HepG2 (cell line): ENCODE measurements at regions not wholly inside any gene's neighbourhood (a gene's known extent, or its start where the extent isn't known, plus 50 kb on each side); places are given as distances from the start of the nearest gene placed in this dataset.

Source experiments
- ATF1 ChIP-seq: IDR thresholded peaks from 2 replicates; pipeline ENCODE4 v1.6.1; 2016; ENCODE audit warnings: mild to moderate bottlenecking, control low read depth
- ATF7-NPFF ChIP-seq: sonication (generic); formaldehyde crosslinking; IDR thresholded peaks from 2 replicates; pipeline ENCODE4 v1.8.1; 2023; ENCODE audit warnings: mild to moderate bottlenecking, low read depth, missing genetic modification reagents, moderate library complexity
- CCAR2 ChIP-seq: fragments of 200-400 bp; formaldehyde crosslinking; optimal IDR thresholded peaks from 2 replicates; pipeline ENCODE3; 2018; ENCODE audit warnings: low read depth, mild to moderate bottlenecking, low read length, moderate library complexity
- HDAC1 ChIP-seq: sonication (generic); formaldehyde crosslinking; IDR thresholded peaks from 2 replicates; pipeline ENCODE4 v1.5.1; 2020; ENCODE audit warnings: mild to moderate bottlenecking, missing genetic modification reagents
- HES4 ChIP-seq: sonication (generic); formaldehyde crosslinking; IDR thresholded peaks from 2 replicates; pipeline ENCODE4 v1.9.0; 2021; ENCODE audit warnings: mild to moderate bottlenecking, missing genetic modification reagents, borderline replicate concordance
- KLF12 ChIP-seq: sonication (generic); formaldehyde crosslinking; IDR thresholded peaks from 2 replicates; pipeline ENCODE4 v1.4.0; 2020; ENCODE audit warnings: missing genetic modification reagents, borderline replicate concordance
- KLF15 ChIP-seq: sonication (generic); formaldehyde crosslinking; IDR thresholded peaks from 2 replicates; pipeline ENCODE4 v1.8.1; 2023; ENCODE audit warnings: borderline replicate concordance, mild to moderate bottlenecking, inconsistent platforms, missing genetic modification reagents, mixed read lengths
- MBD4 ChIP-seq: IDR thresholded peaks from 2 replicates; pipeline ENCODE4 v1.6.1; 2012; ENCODE audit warnings: low read length, inconsistent platforms, borderline replicate concordance
- MBNL3 ChIP-seq: fragments of 250-450 bp; sonication (Bioruptor Pico); conservative IDR thresholded peaks from 2 replicates; pipeline ENCODE4 v1.8.0; 2022; ENCODE audit warnings: mild to moderate bottlenecking, inconsistent platforms
- RXRB ChIP-seq: IDR thresholded peaks from 2 replicates; pipeline ENCODE4 v1.6.1; 2016; ENCODE audit warnings: borderline replicate concordance, missing genetic modification reagents, missing compliant biosample characterization
- SIN3A ChIP-seq: IDR thresholded peaks from 2 replicates; pipeline ENCODE4 v1.6.1; 2011; ENCODE audit warnings: low read depth, mild to moderate bottlenecking, control low read depth, low read length, borderline replicate concordance
- SIX1 ChIP-seq: sonication (generic); formaldehyde crosslinking; IDR thresholded peaks from 2 replicates; pipeline ENCODE4 v1.4.0; 2020; ENCODE audit warnings: missing genetic modification reagents, borderline replicate concordance
- SMAD3 ChIP-seq: sonication (generic); formaldehyde crosslinking; IDR thresholded peaks from 2 replicates; pipeline ENCODE4 v1.4.0; 2020; ENCODE audit warnings: missing genetic modification reagents
- TMF1 ChIP-seq: sonication (generic); formaldehyde crosslinking; IDR thresholded peaks from 2 replicates; pipeline ENCODE4 v1.8.1; 2022; ENCODE audit warnings: low read depth, missing genetic modification reagents
- ZNF136 ChIP-seq: sonication (generic); formaldehyde crosslinking; IDR thresholded peaks from 2 replicates; pipeline ENCODE4 v1.8.1; 2022; ENCODE audit warnings: low read depth, mild to moderate bottlenecking, moderate library complexity, missing genetic modification reagents
- ZNF616 ChIP-seq: sonication (generic); formaldehyde crosslinking; IDR thresholded peaks from 2 replicates; pipeline ENCODE4 v1.5.0; 2020; ENCODE audit warnings: low read depth, mild to moderate bottlenecking, missing genetic modification reagents
- ZNF7 ChIP-seq: IDR thresholded peaks from 2 replicates; pipeline ENCODE4 v1.6.1; 2016; ENCODE audit warnings: missing biosample characterization, missing genetic modification reagents
- ZNF780A ChIP-seq: sonication (generic); formaldehyde crosslinking; IDR thresholded peaks from 2 replicates; pipeline ENCODE4 v1.8.0; 2022; ENCODE audit warnings: mild to moderate bottlenecking, missing genetic modification reagents, moderate library complexity
- ZNF878 ChIP-seq: sonication (generic); formaldehyde crosslinking; IDR thresholded peaks from 2 replicates; pipeline ENCODE4 v1.8.1; 2023; ENCODE audit warnings: mild to moderate bottlenecking, missing genetic modification reagents, moderate library complexity
- ZSCAN25 ChIP-seq: sonication (generic); formaldehyde crosslinking; IDR thresholded peaks from 2 replicates; pipeline ENCODE4 v1.8.0; 2022; ENCODE audit warnings: mild to moderate bottlenecking, missing genetic modification reagents
- TF ChIP-seq, protein P1 (sequence below): sonication (generic); formaldehyde crosslinking; IDR thresholded peaks from 2 replicates; pipeline ENCODE4 v1.4.0; 2020; ENCODE audit warnings: mild to moderate bottlenecking, missing genetic modification reagents
- TF ChIP-seq, protein P2 (sequence below): sonication (generic); formaldehyde crosslinking; IDR thresholded peaks from 2 replicates; pipeline ENCODE4 v1.5.1; 2020; ENCODE audit warnings: missing genetic modification reagents, mild to moderate bottlenecking, borderline replicate concordance
- TF ChIP-seq, protein P3 (sequence below), 2 experiments: IDR thresholded peaks; 2 replicates each; pipeline ENCODE4 v1.6.1; 2011 to 2012; ENCODE audit warnings: low read length in 2 of 2, borderline replicate concordance in 1 of 2, low read depth in 1 of 2, mild to moderate bottlenecking in 1 of 2, moderate library complexity in 1 of 2
- TF ChIP-seq, protein P4 (sequence below): sonication (generic); formaldehyde crosslinking; IDR thresholded peaks from 2 replicates; pipeline ENCODE4 v1.8.1; 2023; ENCODE audit warnings: mild to moderate bottlenecking, moderate library complexity, missing genetic modification reagents

DNA sequence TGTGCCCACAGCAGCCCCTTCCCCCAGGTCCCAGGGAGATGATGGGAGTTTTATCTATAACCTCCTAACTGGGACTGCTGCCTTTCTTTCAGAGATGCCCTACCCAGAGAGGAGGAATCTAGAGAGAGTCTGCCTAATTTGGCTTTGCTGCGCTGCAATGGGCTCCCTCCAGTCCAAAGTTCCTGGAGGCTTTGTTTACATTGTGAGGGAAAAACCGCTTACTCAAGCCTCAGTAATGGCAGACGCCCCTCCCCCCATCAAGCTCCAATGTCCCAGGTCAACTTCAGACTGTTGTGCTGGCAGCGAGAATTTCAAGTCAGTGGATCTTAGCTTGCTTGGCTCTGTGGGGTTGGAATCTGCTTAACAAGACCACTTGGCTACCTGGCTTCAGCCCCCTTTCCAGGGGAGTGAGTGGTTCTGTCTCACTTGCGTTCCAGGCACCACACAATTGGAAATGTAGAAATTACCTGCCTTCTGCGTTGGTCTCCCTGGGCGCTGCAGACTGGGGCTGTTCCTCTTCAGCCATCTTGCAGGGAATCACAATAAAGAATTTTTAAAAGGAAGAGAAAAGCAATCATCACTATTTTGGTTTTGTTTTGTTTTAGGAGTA lies 262.5 kb downstream of the FOXG1 start (continued):
- TF ChIP-seq SIN3A: no peak
- TF ChIP-seq, protein P1, sequence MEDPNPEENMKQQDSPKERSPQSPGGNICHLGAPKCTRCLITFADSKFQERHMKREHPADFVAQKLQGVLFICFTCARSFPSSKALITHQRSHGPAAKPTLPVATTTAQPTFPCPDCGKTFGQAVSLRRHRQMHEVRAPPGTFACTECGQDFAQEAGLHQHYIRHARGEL (CRISPR knock-in tag): no peak
- peak; percentile 73; the same call in 1 of the 2 replicates for TF ChIP-seq TMF1
- peak; percentile 45; the same call in 1 of the 2 replicates for TF ChIP-seq MBNL3
- TF ChIP-seq HES4: peak; percentile 23; the same call in 1 of the 2 replicates
- TF ChIP-seq KLF15 (CRISPR knock-in tag): no peak
- peak; percentile 84 for TF ChIP-seq SIX1
- 0 out of 2 replicates have a peak, but pooled peaks have one; percentile 10 for TF ChIP-seq KLF12
- TF ChIP-seq SMAD3 (CRISPR knock-in tag): peak; percentile 99
- TF ChIP-seq ATF1 (CRISPR knock-in tag): no peak
- TF ChIP-seq ZNF7 (CRISPR knock-in tag): no peak
- peak; percentile 60; the same call in 1 of the 2 replicates for TF ChIP-seq MBD4
- no peak for TF ChIP-seq ZNF136
- no peak for TF ChIP-seq ZNF616
- TF ChIP-seq HDAC1 (CRISPR knock-in tag): peak; percentile 96
- TF ChIP-seq ZSCAN25 (CRISPR knock-in tag): peak; percentile 41; the same call in 1 of the 2 replicates
- TF ChIP-seq, protein P2, sequence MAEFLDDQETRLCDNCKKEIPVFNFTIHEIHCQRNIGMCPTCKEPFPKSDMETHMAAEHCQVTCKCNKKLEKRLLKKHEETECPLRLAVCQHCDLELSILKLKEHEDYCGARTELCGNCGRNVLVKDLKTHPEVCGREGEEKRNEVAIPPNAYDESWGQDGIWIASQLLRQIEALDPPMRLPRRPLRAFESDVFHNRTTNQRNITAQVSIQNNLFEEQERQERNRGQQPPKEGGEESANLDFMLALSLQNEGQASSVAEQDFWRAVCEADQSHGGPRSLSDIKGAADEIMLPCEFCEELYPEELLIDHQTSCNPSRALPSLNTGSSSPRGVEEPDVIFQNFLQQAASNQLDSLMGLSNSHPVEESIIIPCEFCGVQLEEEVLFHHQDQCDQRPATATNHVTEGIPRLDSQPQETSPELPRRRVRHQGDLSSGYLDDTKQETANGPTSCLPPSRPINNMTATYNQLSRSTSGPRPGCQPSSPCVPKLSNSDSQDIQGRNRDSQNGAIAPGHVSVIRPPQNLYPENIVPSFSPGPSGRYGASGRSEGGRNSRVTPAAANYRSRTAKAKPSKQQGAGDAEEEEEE (CRISPR knock-in tag): 0 out of 2 replicates have a peak, but pooled peaks have one; percentile 51
- TF ChIP-seq, protein P3, sequence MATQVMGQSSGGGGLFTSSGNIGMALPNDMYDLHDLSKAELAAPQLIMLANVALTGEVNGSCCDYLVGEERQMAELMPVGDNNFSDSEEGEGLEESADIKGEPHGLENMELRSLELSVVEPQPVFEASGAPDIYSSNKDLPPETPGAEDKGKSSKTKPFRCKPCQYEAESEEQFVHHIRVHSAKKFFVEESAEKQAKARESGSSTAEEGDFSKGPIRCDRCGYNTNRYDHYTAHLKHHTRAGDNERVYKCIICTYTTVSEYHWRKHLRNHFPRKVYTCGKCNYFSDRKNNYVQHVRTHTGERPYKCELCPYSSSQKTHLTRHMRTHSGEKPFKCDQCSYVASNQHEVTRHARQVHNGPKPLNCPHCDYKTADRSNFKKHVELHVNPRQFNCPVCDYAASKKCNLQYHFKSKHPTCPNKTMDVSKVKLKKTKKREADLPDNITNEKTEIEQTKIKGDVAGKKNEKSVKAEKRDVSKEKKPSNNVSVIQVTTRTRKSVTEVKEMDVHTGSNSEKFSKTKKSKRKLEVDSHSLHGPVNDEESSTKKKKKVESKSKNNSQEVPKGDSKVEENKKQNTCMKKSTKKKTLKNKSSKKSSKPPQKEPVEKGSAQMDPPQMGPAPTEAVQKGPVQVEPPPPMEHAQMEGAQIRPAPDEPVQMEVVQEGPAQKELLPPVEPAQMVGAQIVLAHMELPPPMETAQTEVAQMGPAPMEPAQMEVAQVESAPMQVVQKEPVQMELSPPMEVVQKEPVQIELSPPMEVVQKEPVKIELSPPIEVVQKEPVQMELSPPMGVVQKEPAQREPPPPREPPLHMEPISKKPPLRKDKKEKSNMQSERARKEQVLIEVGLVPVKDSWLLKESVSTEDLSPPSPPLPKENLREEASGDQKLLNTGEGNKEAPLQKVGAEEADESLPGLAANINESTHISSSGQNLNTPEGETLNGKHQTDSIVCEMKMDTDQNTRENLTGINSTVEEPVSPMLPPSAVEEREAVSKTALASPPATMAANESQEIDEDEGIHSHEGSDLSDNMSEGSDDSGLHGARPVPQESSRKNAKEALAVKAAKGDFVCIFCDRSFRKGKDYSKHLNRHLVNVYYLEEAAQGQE (IDR thresholded peaks at IDR 0.05; ENCODE audit: borderline replicate concordance in 1 of 2, low read depth in 1 of 2, low read length in 2 of 2): peak in 1 of 2 experiments; percentile 83; a peak in 2 of 4 replicates
- peak; percentile 87; the same call in 1 of the 2 replicates for TF ChIP-seq ATF7-NPFF (CRISPR knock-in tag)
- TF ChIP-seq CCAR2: no peak
- TF ChIP-seq ZNF878 (CRISPR knock-in tag): peak; percentile 96
- TF ChIP-seq, protein P4, sequence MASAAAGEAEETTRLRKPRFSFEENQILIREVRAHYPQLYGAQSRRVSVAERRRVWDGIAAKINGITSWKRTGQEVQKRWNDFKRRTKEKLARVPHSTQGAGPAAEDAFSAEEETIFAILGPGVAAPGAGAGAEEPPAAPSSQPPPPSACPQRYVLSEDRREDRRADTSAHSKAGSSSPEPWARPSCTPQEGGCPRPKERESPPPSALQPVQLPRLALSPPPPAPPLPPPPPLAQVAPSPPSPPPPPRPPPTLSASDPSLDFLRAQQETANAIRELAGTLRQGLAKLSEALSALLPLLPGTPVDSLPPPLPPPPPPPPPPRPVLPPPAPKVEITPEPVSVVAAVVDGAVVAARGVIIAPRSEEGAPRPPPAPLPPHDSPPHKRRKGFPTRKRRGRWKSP (CRISPR knock-in tag): peak; percentile 85
- 0 out of 2 replicates have a peak, but pooled peaks have one; percentile 56 for TF ChIP-seq ZNF780A (CRISPR knock-in tag)
- TF ChIP-seq RXRB (CRISPR knock-in tag): peak; percentile 93
